Right atrium auricular region (tissue), 2 donors: ENCODE measurements at regions not wholly inside any gene's neighbourhood (a gene's known extent, or its start where the extent isn't known, plus 50 kb on each side); places are given as distances from the start of the nearest gene placed in this dataset.

ENCODE experiments used
- DNase-seq: peaks from one replicate; pipeline ENCODE4 v3.0.0-alpha.2; 2019; ENCODE audit warnings: low spot score
- H3K27ac ChIP-seq, 2 donors: fragments of 200-600 bp; sonication (generic); 1 replicate in 1 of 2; 2 replicates in 1 of 2; pipeline ENCODE4 v1.5.1; 2016 to 2019
- H3K27me3 ChIP-seq, 2 donors: fragments of 200-600 bp; sonication (generic); one replicate each; pipeline versions ENCODE4 v1.5.1 to v1.6.0; 2017 to 2019
- H3K36me3 ChIP-seq: fragments of 200-600 bp; sonication (generic); one replicate; pipeline ENCODE4 v1.5.1; 2016
- H3K4me1 ChIP-seq, 2 donors: fragments of 200-600 bp; sonication (generic); one replicate each; pipeline versions ENCODE4 v1.5.1 to v1.6.0; 2017 to 2019
- H3K4me3 ChIP-seq, 2 donors: fragments of 200-600 bp; sonication (generic); 1 replicate in 1 of 2; 2 replicates in 1 of 2; pipeline ENCODE4 v1.5.1; 2017 to 2019; ENCODE audit warnings: mild to moderate bottlenecking in 1 of 2, moderate library complexity in 1 of 2
- H3K9me3 ChIP-seq, 2 donors: fragments of 200-600 bp; sonication (generic); one replicate each; pipeline ENCODE4 v1.5.1; 2019
- CTCF ChIP-seq, 2 donors: fragments of 200-600 bp; sonication (generic); IDR thresholded peaks; one replicate each; pipeline ENCODE4 v1.5.1; 2019; ENCODE audit warnings: antibody characterized with exemption in 2 of 2

DNA sequence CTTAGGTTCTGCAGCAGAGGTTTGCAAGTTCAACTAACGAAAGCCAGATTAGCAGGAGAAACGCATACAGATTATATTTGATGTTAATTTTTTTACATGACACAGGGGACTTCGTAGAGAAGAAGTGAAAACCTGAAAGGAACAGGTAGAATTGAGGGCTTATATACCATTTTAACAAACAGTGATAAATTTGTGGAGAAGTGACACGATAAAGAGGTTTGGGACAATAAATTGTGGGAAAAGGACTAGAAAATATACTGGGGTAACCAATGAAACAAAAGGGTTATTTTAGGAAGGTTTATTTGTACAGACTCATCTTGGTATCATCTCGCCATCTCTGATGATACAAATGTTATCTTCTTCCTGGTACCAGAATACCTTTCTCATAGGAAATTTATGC, 452.9 kb downstream of the SETD4 start:
- no peaks in the 10 kb centered on the region for H3K36me3 ChIP-seq
- no peak overlapping the region for H3K4me3 ChIP-seq
- H3K4me1 ChIP-seq, result no peaks in the 10 kb centered on the region
- H3K27me3 ChIP-seq, result no peaks in the 10 kb centered on the region
- DNase-seq, result no peak
- TF ChIP-seq CTCF (IDR thresholded peaks at IDR 0.05), result no peak
- H3K9me3 ChIP-seq, result peaks cover 0 to 10% of the 10 kb centered on the region in 2 donors
- no peak overlapping the region for H3K27ac ChIP-seq

GRCh38 chr21:35606578-35606977, 453.7 kb downstream of the SETD4 start:
- H3K4me1 ChIP-seq, result no peaks in the 10 kb centered on the region
- TF ChIP-seq CTCF (IDR thresholded peaks at IDR 0.05), result no peak
- no peaks in the 10 kb centered on the region for H3K36me3 ChIP-seq
- H3K27me3 ChIP-seq, result no peaks in the 10 kb centered on the region
- no peak overlapping the region for H3K4me3 ChIP-seq
- H3K9me3 ChIP-seq, result peaks cover 0 to 10% of the 10 kb centered on the region in 2 donors
- DNase-seq, result no peak
- no peak overlapping the region for H3K27ac ChIP-seq

DNA sequence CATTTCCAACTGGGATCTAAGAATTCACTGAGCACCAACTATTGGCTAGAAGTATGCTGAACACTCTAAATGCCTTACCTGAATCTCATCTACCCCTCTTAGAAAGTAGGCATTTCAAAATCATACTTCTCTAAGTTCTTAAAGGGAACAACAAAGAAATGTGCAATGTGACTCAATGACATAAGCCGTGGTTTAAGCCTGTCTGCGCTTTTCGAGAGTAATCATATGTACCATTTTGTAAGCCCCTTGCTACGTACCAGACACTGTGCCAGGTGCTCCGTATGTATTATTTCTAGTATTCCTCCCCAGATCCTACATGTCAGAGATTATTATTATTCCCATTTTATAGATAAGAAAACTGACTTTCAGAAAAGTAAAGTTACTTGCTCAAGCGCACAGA, 454.2 kb downstream of the SETD4 start:
- H3K27me3 ChIP-seq, result no peaks in the 10 kb centered on the region

DNA sequence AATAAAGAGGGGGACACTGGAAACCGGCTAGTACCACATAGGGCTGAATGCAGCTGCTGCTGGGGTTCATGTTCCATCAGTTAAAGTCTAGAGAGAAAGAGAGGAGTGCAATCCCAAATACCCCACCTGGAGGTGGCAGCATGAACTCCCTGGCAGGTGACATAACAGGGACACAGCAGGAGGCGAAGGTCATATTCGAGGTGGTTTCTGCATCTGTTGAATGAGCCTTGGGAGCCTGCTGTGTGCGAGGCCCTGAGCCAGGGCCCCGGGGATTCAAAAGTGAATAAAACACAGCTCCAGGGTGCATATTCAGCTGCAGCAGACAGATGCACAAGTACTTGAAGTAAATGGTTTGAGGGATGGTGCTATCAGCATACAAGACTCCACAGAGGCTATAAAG, 456.8 kb downstream of the SETD4 start:
- Histone ChIP-seq H3K27ac (no peak overlapping the region), H3K27me3 (no peaks in the 10 kb centered on the region), H3K4me3 (no peak overlapping the region), H3K9me3 (peaks cover 0 to 10% of the 10 kb centered on the region in 2 donors), H3K4me1 (no peaks in the 10 kb centered on the region), H3K36me3 (no peaks in the 10 kb centered on the region)
- TF ChIP-seq CTCF (IDR thresholded peaks at IDR 0.05), result no peak
- no peak for DNase-seq

More for the DNA sequence above, 454.2 kb downstream of the SETD4 start:
- TF ChIP-seq CTCF (IDR thresholded peaks at IDR 0.05), result no peak
- H3K4me3 ChIP-seq, result no peak overlapping the region
- peaks cover 0 to 10% of the 10 kb centered on the region in 2 donors for H3K9me3 ChIP-seq
- H3K4me1 ChIP-seq, result no peaks in the 10 kb centered on the region
- DNase-seq, result no peak
- no peaks in the 10 kb centered on the region for H3K36me3 ChIP-seq
- H3K27ac ChIP-seq, result no peak overlapping the region

- H3K9me3 ChIP-seq, result peaks cover 0 to 10% of the 10 kb centered on the region in 2 donors
- no peaks in the 10 kb centered on the region for H3K36me3 ChIP-seq
- no peak overlapping the region for H3K4me3 ChIP-seq
- no peaks in the 10 kb centered on the region for H3K27me3 ChIP-seq
- no peak overlapping the region for H3K27ac ChIP-seq
- no peaks in the 10 kb centered on the region for H3K4me1 ChIP-seq
- no peak for TF ChIP-seq CTCF (IDR thresholded peaks at IDR 0.05)
- no peak for DNase-seq
These were observed 457.4 kb downstream of the SETD4 start for GRCh38 chr21:35602811-35603362.

- no peak overlapping the region for H3K4me3 ChIP-seq
- no peak for TF ChIP-seq CTCF (IDR thresholded peaks at IDR 0.05)
- no peak overlapping the region for H3K27ac ChIP-seq
- DNase-seq, result no peak
- H3K9me3 ChIP-seq, result no peaks in the 10 kb centered on the region
- no peaks in the 10 kb centered on the region for H3K36me3 ChIP-seq
- H3K4me1 ChIP-seq, result no peaks in the 10 kb centered on the region
- H3K27me3 ChIP-seq, result no peaks in the 10 kb centered on the region
These were observed 459.1 kb downstream of the SETD4 start for GRCh38 chr21:35601211-35601610.
